Right lobe of liver (tissue), 6 donors: ENCODE measurements at regions not wholly inside any gene's neighbourhood (a gene's known extent, or its start where the extent isn't known, plus 50 kb on each side); places are given as distances from the start of the nearest gene placed in this dataset.
"Not testable (repeated sequence)": the region's sequence is repeated elsewhere in the genome, so short reads cannot be mapped to it uniquely, and the experiment has no call there.

Experiments
- ATAC-seq, 4 donors: fragments of 200-7000 bp; cut with Tn5 transposase; one replicate each; pipeline ENCODE4 v1.9.1; 2020; ENCODE audit warnings: mild to moderate bottlenecking in 4 of 4, moderate library complexity in 4 of 4
- DNase-seq, 3 donors: peaks; one replicate each; pipeline ENCODE4 v3.0.0-alpha.2; 2020
- H3K27ac ChIP-seq, 3 donors: fragments of 200-600 bp; one replicate each; pipeline ENCODE4 v1.8.0; 2022
- H3K27me3 ChIP-seq, 2 donors: fragments of 200-600 bp; one replicate each; pipeline ENCODE4 v1.8.0; 2022
- H3K36me3 ChIP-seq, 4 donors: fragments of 200-600 bp; sonication (generic) in 1 of 4; one replicate each; pipeline versions ENCODE4 v1.5.1 to v1.8.0; 2017 to 2022; ENCODE audit warnings: control low read depth in 1 of 4
- H3K4me1 ChIP-seq, 4 donors: fragments of 200-600 bp; sonication (generic) in 1 of 4; one replicate each; pipeline versions ENCODE4 v1.5.1 to v1.8.0; 2017 to 2022; ENCODE audit warnings: control low read depth in 1 of 4
- H3K4me3 ChIP-seq, 3 donors: fragments of 200-600 bp; one replicate each; pipeline ENCODE4 v1.8.0; 2022
- H3K9me3 ChIP-seq, 4 donors: fragments of 200-600 bp; sonication (generic) in 1 of 4; one replicate each; pipeline versions ENCODE4 v1.5.1 to v1.8.0; 2017 to 2022; ENCODE audit warnings: control low read depth in 1 of 4
- CTCF ChIP-seq, 4 donors: fragments of 200-600 bp in 3 of 4; fragments of 450-650 bp in 1 of 4; IDR thresholded peaks; one replicate each; pipeline versions ENCODE4 v1.5.1 to v1.8.0; 2016 to 2022; ENCODE audit warnings: antibody characterized with exemption in 4 of 4, mild to moderate bottlenecking in 2 of 4
- POLR2A ChIP-seq: fragments of 450-650 bp; IDR thresholded peaks from one replicate; pipeline ENCODE4 v1.6.1; 2017; ENCODE audit warnings: antibody characterized with exemption, mild to moderate bottlenecking
- WGBS: methylation state at CpG from one replicate; pipeline ENCODE4 v1.1.6; 2018; ENCODE audit warnings: low coverage, low lambda C conversion rate; ENCODE audit not compliant: insufficient coverage; ENCODE audit errors: missing lambda C conversion rate; 5-methylcytosine and 5-hydroxymethylcytosine counted together
- intact Hi-C, 2 donors: fragments of 100-400 bp; cut with DNase I; formaldehyde crosslinking; loops; one replicate each; pipeline versions ENCODE4 v1.11.2 to v1.14.1; 2022
- donor health status: DM: no; HTN: yes; CAD: no.
- donor health status: DM: no; HTN: no; CAD: no.
- donor health status: DM: no; HTN: no; CAD: no.
- donor health status: DM: no; HTN: yes; CAD: no.
- donor health status: DM: no; HTN: yes; CAD: no.

GRCh38 chr5:68114378-68115040 lies 101.0 kb upstream of the PIK3R1 start:
- H3K27ac ChIP-seq: no peak overlapping the region
- ATAC-seq (no peak), DNase-seq (no peak)
- no peaks in the 10 kb centered on the region for H3K36me3 ChIP-seq
- WGBS: 79% methylated on average over 2 of the region's 2 CpGs
- H3K4me3 ChIP-seq: no peak overlapping the region
- H3K4me1 ChIP-seq: peaks cover 0 to 23% (median 0%) of the 10 kb centered on the region in 4 donors
- no peak for TF ChIP-seq POLR2A
- TF ChIP-seq CTCF (IDR thresholded peaks at IDR 0.05): no peak
- no peaks in the 10 kb centered on the region for H3K9me3 ChIP-seq
- no peaks in the 10 kb centered on the region for H3K27me3 ChIP-seq
- intact Hi-C loops: no loop called here

GRCh38 chr5:68112658-68113057 lies 102.9 kb upstream of the PIK3R1 start:
- intact Hi-C loops: no loop called here
- no peak for TF ChIP-seq POLR2A
- TF ChIP-seq CTCF (IDR thresholded peaks at IDR 0.05): no peak
- peaks cover 0 to 27% (median 0%) of the 10 kb centered on the region in 4 donors for H3K4me1 ChIP-seq
- no peaks in the 10 kb centered on the region for H3K27me3 ChIP-seq
- ATAC-seq (peak; percentile 50 to 77 (median 72)), DNase-seq (no peak)
- no peak overlapping the region for H3K27ac ChIP-seq
- H3K36me3 ChIP-seq: no peaks in the 10 kb centered on the region
- H3K4me3 ChIP-seq: no peak overlapping the region
- no peaks in the 10 kb centered on the region for H3K9me3 ChIP-seq
- 18% methylated on average over 2 of the region's 2 CpGs for WGBS

- no peak for ATAC-seq
Observed at GRCh38 chr5:68110894-68111293, 104.7 kb upstream of the PIK3R1 start.

GRCh38 chr5:68110264-68110663 lies 105.3 kb upstream of the PIK3R1 start:
- peaks cover 0 to 4% (median 0%) of the 10 kb centered on the region in 4 donors for H3K4me1 ChIP-seq
- H3K4me3 ChIP-seq: no peak overlapping the region
- intact Hi-C loops: no loop called here
- no peaks in the 10 kb centered on the region for H3K27me3 ChIP-seq
- H3K27ac ChIP-seq: no peak overlapping the region
- no peak for TF ChIP-seq CTCF (IDR thresholded peaks at IDR 0.05)
- no peak for TF ChIP-seq POLR2A
- ATAC-seq: no peak
- DNase-seq: no peak
- H3K9me3 ChIP-seq: no peaks in the 10 kb centered on the region
- no peaks in the 10 kb centered on the region for H3K36me3 ChIP-seq
- WGBS: 64% methylated on average over 1 of the region's 1 CpG

More at GRCh38 chr5:68110894-68111293, 104.7 kb upstream of the PIK3R1 start:
- no peak for DNase-seq
- Histone ChIP-seq H3K9me3 (no peaks in the 10 kb centered on the region), H3K27me3 (no peaks in the 10 kb centered on the region), H3K4me1 (peaks cover 0 to 10% (median 0%) of the 10 kb centered on the region in 4 donors), H3K27ac (no peak overlapping the region), H3K36me3 (no peaks in the 10 kb centered on the region), H3K4me3 (no peak overlapping the region)
- intact Hi-C loops: no loop called here
- TF ChIP-seq CTCF (IDR thresholded peaks at IDR 0.05) (no peak), POLR2A (no peak)
- 79% methylated on average over 1 of the region's 1 CpG for WGBS

- H3K9me3 ChIP-seq, DNase-seq, H3K27me3 ChIP-seq, H3K27ac ChIP-seq, H3K4me1 ChIP-seq, H3K4me3 ChIP-seq, intact Hi-C loops, H3K36me3 ChIP-seq, ATAC-seq: not testable (repeated sequence)
- WGBS: 85% methylated on average over 2 of the region's 2 CpGs
Observed at GRCh38 chr5:68104217-68104616, 111.3 kb upstream of the PIK3R1 start.

GRCh38 chr5:68103297-68103696 lies 112.3 kb upstream of the PIK3R1 start:
- H3K27ac ChIP-seq, H3K27me3 ChIP-seq, H3K4me1 ChIP-seq, H3K4me3 ChIP-seq, DNase-seq, H3K9me3 ChIP-seq, H3K36me3 ChIP-seq, ATAC-seq, intact Hi-C loops: not testable (repeated sequence)
- WGBS: 88% methylated on average over 4 of the region's 4 CpGs
